Liver (tissue), 8 donors: ENCODE measurements at regions not wholly inside any gene's neighbourhood (a gene's known extent, or its start where the extent isn't known, plus 50 kb on each side); places are given as distances from the start of the nearest gene placed in this dataset.

Source experiments
- DNase-seq: peaks from one replicate; pipeline ENCODE4 v3.0.0-alpha.2; 2017; ENCODE audit warnings: low spot score
- H3K27ac ChIP-seq, 2 donors: one replicate each; pipeline ENCODE4 v1.7.0; 2013; ENCODE audit warnings: inconsistent platforms in 2 of 2, low read length in 2 of 2, control low read depth in 1 of 2, low read depth in 1 of 2, mild to moderate bottlenecking in 1 of 2
- H3K27me3 ChIP-seq, 4 donors: one replicate each; pipeline versions ENCODE4 v1.6.1 to v1.7.0; 2013; ENCODE audit warnings: low read length in 3 of 4, inconsistent platforms in 1 of 4, mild to moderate bottlenecking in 1 of 4, moderate library complexity in 1 of 4; ENCODE audit not compliant: control insufficient read depth in 4 of 4, insufficient read depth in 4 of 4
- H3K36me3 ChIP-seq, 4 donors: one replicate each; pipeline versions ENCODE4 v1.6.1 to v1.7.0; 2013; ENCODE audit warnings: low read length in 3 of 4, mild to moderate bottlenecking in 3 of 4, low read depth in 1 of 4, moderate library complexity in 1 of 4; ENCODE audit not compliant: control insufficient read depth in 4 of 4, insufficient read depth in 3 of 4
- H3K4me1 ChIP-seq, 4 donors: one replicate each; pipeline versions ENCODE4 v1.6.1 to v1.7.0; 2013; ENCODE audit warnings: low read length in 3 of 4, mild to moderate bottlenecking in 3 of 4, moderate library complexity in 1 of 4; ENCODE audit not compliant: control insufficient read depth in 4 of 4, insufficient read depth in 4 of 4
- H3K4me3 ChIP-seq, 3 donors: one replicate each; pipeline versions ENCODE4 v1.6.1 to v1.7.0; 2013; ENCODE audit warnings: low read length in 3 of 3, control low read depth in 1 of 3, low read depth in 1 of 3, mild to moderate bottlenecking in 1 of 3
- H3K9ac ChIP-seq, 2 donors: one replicate each; pipeline ENCODE4 v1.7.0; 2013; ENCODE audit warnings: low read length in 2 of 2, mild to moderate bottlenecking in 2 of 2, moderate library complexity in 2 of 2, control low read depth in 1 of 2, low read depth in 1 of 2
- H3K9me3 ChIP-seq, 4 donors: one replicate each; pipeline versions ENCODE4 v1.6.1 to v1.7.0; 2013; ENCODE audit warnings: low read length in 3 of 4; ENCODE audit not compliant: control insufficient read depth in 4 of 4
- FOXA1 ChIP-seq: IDR thresholded peaks from 2 replicates; pipeline ENCODE4 v1.6.1; 2016; ENCODE audit warnings: antibody characterized with exemption
- GABPA ChIP-seq, 2 donors: IDR thresholded peaks in 1 of 2; conservative IDR thresholded peaks in 1 of 2; 2 replicates each; pipeline ENCODE4 v1.6.1; 2016; ENCODE audit warnings: antibody characterized with exemption in 2 of 2, mild to moderate bottlenecking in 1 of 2, moderate library complexity in 1 of 2
- HNF4A ChIP-seq, 2 donors: conservative IDR thresholded peaks; 2 replicates each; pipeline ENCODE4 v1.6.1; 2016; ENCODE audit warnings: antibody characterized with exemption in 2 of 2, mild to moderate bottlenecking in 2 of 2
- HNF4G ChIP-seq: IDR thresholded peaks from 2 replicates; pipeline ENCODE4 v1.6.1; 2016; ENCODE audit warnings: antibody characterized with exemption
- NR2F2 ChIP-seq: IDR thresholded peaks from 2 replicates; pipeline ENCODE4 v1.6.1; 2016; ENCODE audit warnings: antibody characterized with exemption
- SP1 ChIP-seq: IDR thresholded peaks from 2 replicates; pipeline ENCODE4 v1.6.1; 2018; ENCODE audit warnings: antibody characterized with exemption, mild to moderate bottlenecking
- TAF1 ChIP-seq: conservative IDR thresholded peaks from 2 replicates; pipeline ENCODE4 v1.6.1; 2016; ENCODE audit warnings: antibody characterized with exemption, mild to moderate bottlenecking
- WGBS: extraction: QIAGEN DNeasy Blood & Tissue Kit; methylation state at CpG from one replicate; pipeline ENCODE4 v1.1.7; 2013; 5-methylcytosine and 5-hydroxymethylcytosine counted together
- TF ChIP-seq, protein P1 (sequence below): IDR thresholded peaks from 2 replicates; pipeline ENCODE4 v1.6.1; 2016; ENCODE audit warnings: antibody characterized with exemption
- TF ChIP-seq, protein P2 (sequence below): IDR thresholded peaks from 2 replicates; pipeline ENCODE4 v1.6.1; 2016; ENCODE audit warnings: antibody characterized with exemption
- TF ChIP-seq, protein P3 (sequence below): fragments of 150-350 bp; IDR thresholded peaks from 2 replicates; pipeline ENCODE4 v1.5.1; 2017; ENCODE audit warnings: improper control_type of control experiment, low read depth, low read length; ENCODE audit not compliant: missing input control
- TF ChIP-seq, protein P4 (sequence below): IDR thresholded peaks from 2 replicates; pipeline ENCODE4 v1.6.1; 2016; ENCODE audit warnings: antibody characterized with exemption
- donor health status: healthy.
- donor health status: healthy.
- donor health status: healthy.
- donor health status: healthy.
- donor health status: healthy.

DNA sequence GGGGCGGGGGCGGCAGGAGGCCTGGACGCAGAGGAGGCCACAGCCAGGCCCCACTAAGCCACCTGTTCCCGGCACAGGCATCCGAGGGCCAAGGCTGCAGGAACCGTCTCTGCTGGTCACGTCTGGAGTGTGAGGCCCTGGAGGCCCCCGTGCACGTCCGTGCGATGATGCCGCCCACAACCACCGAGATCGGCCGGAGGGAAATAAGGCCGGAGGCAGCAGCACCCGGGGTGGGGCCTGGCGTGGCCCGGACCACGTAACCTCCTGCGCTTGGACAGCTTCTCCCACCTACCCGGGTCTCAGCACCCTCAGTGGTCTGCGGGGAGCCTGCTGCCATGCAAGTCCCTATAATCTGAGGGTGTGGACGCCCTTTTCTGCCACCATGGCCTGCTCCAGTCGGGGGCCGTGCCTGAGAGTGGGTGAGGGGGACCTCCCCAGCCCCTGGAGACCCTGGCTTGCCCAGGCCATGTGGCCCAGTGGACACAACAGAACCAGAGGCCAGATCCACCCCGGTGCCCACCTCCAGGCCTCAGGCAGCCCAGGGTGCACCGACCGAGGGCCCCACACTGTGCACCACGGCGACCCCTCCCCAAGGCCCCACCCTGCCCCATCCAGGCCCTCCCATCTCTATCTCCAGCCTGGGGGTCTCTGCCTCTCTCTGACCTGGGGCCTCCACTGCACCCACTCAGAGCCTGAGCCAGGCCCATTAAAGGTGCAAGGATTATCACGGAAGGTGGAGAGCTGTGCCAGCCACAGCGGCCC is 83.1 kb downstream of the PDGFA start (continued):
- TF ChIP-seq HNF4A (conservative IDR thresholded peaks at IDR 0.05), result no peak

DNA sequence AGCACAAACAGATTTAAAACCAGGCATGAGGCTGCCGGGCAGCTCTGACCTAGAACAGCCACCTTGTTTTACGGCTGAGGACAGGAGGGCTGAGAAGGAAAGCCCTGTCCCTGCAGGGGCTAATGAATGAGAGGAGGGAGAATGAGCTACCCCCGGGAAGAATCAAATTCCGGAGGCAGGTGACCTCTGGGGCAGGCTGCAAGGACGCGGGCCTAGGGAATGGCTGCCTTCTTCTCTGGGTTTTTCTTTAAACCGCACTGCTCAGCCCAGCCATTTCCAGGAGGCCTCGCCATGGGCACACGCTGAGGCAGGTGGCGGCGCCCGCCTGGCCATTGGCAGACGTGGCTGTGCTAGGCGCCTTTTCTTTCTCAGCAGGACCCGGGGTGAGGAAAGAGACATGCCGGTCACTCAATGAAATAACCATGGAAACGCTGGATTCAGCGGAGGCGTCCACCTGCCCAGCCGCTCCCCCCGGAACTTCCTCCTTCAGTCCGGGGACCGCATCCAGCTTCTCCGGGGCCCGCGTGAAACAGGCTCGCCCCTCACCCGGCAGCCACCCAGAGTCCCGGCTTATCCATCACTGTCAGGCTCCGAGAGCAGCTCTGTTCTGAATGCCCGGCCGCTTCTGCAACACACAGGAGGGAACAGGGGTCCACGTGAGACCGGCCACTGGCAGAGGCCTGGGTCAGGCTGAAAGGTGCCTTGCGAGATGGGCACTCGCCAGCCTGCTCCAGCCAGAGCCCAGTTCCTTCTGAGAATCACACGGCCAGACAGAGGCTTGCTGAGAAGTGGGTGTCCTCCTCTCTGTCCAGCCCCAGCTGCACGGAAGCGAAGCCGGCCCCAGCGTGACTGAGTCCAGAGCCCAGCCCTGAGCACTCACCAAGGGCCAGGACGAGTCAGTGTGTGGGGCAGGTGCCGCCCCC is 82.1 kb downstream of the PDGFA start:
- Histone ChIP-seq H3K27ac (no peak overlapping the region), H3K4me1 (no peaks in the 10 kb centered on the region), H3K27me3 (no peaks in the 10 kb centered on the region), H3K9me3 (no peaks in the 10 kb centered on the region), H3K36me3 (no peaks in the 10 kb centered on the region), H3K9ac (no peak overlapping the region), H3K4me3 (no peak overlapping the region)
- DNase-seq, result no peak
- 91% methylated on average over 43 of the region's 43 CpGs for WGBS
- TF ChIP-seq NR2F2 (no peak), TAF1 (no peak), FOXA1 (no peak), HNF4A (conservative IDR thresholded peaks at IDR 0.05) (no peak), SP1 (no peak)
- TF ChIP-seq, protein P1, sequence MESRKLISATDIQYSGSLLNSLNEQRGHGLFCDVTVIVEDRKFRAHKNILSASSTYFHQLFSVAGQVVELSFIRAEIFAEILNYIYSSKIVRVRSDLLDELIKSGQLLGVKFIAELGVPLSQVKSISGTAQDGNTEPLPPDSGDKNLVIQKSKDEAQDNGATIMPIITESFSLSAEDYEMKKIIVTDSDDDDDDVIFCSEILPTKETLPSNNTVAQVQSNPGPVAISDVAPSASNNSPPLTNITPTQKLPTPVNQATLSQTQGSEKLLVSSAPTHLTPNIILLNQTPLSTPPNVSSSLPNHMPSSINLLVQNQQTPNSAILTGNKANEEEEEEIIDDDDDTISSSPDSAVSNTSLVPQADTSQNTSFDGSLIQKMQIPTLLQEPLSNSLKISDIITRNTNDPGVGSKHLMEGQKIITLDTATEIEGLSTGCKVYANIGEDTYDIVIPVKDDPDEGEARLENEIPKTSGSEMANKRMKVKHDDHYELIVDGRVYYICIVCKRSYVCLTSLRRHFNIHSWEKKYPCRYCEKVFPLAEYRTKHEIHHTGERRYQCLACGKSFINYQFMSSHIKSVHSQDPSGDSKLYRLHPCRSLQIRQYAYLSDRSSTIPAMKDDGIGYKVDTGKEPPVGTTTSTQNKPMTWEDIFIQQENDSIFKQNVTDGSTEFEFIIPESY, result no peak
- TF ChIP-seq, protein P2, sequence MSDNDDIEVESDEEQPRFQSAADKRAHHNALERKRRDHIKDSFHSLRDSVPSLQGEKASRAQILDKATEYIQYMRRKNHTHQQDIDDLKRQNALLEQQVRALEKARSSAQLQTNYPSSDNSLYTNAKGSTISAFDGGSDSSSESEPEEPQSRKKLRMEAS, result no peak
- TF ChIP-seq, protein P3, sequence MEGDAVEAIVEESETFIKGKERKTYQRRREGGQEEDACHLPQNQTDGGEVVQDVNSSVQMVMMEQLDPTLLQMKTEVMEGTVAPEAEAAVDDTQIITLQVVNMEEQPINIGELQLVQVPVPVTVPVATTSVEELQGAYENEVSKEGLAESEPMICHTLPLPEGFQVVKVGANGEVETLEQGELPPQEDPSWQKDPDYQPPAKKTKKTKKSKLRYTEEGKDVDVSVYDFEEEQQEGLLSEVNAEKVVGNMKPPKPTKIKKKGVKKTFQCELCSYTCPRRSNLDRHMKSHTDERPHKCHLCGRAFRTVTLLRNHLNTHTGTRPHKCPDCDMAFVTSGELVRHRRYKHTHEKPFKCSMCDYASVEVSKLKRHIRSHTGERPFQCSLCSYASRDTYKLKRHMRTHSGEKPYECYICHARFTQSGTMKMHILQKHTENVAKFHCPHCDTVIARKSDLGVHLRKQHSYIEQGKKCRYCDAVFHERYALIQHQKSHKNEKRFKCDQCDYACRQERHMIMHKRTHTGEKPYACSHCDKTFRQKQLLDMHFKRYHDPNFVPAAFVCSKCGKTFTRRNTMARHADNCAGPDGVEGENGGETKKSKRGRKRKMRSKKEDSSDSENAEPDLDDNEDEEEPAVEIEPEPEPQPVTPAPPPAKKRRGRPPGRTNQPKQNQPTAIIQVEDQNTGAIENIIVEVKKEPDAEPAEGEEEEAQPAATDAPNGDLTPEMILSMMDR, result no peak
- TF ChIP-seq, protein P4, sequence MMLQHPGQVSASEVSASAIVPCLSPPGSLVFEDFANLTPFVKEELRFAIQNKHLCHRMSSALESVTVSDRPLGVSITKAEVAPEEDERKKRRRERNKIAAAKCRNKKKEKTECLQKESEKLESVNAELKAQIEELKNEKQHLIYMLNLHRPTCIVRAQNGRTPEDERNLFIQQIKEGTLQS, result no peak

DNA sequence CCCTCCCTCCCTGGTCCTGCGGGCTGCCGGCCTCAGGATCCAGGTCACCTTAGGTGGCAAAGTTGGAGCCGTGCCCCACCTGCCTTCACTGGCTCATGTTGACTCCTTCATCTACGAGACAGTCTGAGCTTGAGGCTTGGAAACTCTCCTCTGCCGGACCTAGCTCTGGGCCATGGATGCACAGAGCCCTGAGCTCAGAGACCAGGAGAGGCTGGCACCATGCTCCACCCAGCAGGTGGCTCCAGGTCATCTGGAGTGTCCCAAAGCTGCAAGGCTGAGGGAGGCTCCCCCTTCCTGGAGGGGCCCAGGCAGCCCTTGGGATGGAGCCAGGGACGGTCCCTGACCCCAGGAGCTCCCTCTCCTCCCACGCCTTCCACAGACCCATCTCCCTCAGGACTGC is 81.3 kb downstream of the PDGFA start:
- Histone ChIP-seq H3K27me3 (no peaks in the 10 kb centered on the region), H3K27ac (no peak overlapping the region), H3K4me3 (no peak overlapping the region), H3K9me3 (peaks cover 0 to 3% (median 0%) of the 10 kb centered on the region in 4 donors), H3K9ac (no peak overlapping the region), H3K4me1 (no peaks in the 10 kb centered on the region), H3K36me3 (no peaks in the 10 kb centered on the region)
- DNase-seq, result no peak
- TF ChIP-seq, protein P4, result no peak
- TF ChIP-seq TAF1 (no peak), GABPA (IDR thresholded peaks at IDR 0.05 in 1 of 2, conservative IDR thresholded peaks at IDR 0.05 in 1 of 2) (no peak), SP1 (no peak), HNF4G (no peak), NR2F2 (no peak)
- TF ChIP-seq, protein P1, result no peak
- TF ChIP-seq, protein P3, result no peak
- WGBS, result 84% methylated on average over 7 of the region's 7 CpGs
